H1 (cell line): ENCODE measurements at regions not wholly inside any gene's neighbourhood (a gene's known extent, or its start where the extent isn't known, plus 50 kb on each side); places are given as distances from the start of the nearest gene placed in this dataset.
"Not testable (repeated sequence)": the region's sequence is repeated elsewhere in the genome, so short reads cannot be mapped to it uniquely, and the experiment has no call there.

ENCODE experiments used
- CTCF ChIA-PET: fragments of 300-600 bp; sonication (Branson Sonifier 250); formaldehyde crosslinking; loops from one replicate; lab custom pipeline; 2021; ENCODE audit not compliant: partially characterized antibody; lab: Charles Lee
- POLR2A ChIA-PET: fragments of 300-600 bp; sonication (Branson Sonifier 250); formaldehyde crosslinking; loops from one replicate; lab custom pipeline; 2021; ENCODE audit warnings: inconsistent platforms; ENCODE audit not compliant: partially characterized antibody; lab: Charles Lee
- DNase-seq, 2 experiments: peaks; one replicate each; pipeline versions ENCODE4 v3.0.0 to v3.0.0-alpha.2; 2010 to 2022; ENCODE audit warnings: low spot score in 2 of 2, low read depth in 1 of 2, mixed read lengths in 1 of 2
- FAIRE-seq: peaks from 2 replicates; lab custom pipeline; 2011; peaks lifted over from hg19 to GRCh38; lab: Jason Lieb, UNC
- H2AFZ ChIP-seq: 2 replicates; pipeline ENCODE4 v1.8.1; 2012; ENCODE audit warnings: low read length, inconsistent platforms
- H2AK5ac ChIP-seq: 2 replicates; pipeline ENCODE4 v1.6.1; 2013; ENCODE audit warnings: low read depth, low read length
- H2BK120ac ChIP-seq: replicated peaks from 2 replicates; pipeline ENCODE3; 2013; ENCODE audit warnings: low read depth, low read length, inconsistent platforms
- H2BK12ac ChIP-seq: 2 replicates; pipeline ENCODE4 v1.6.1; 2013; ENCODE audit warnings: low read depth, low read length
- H2BK15ac ChIP-seq: 2 replicates; pipeline ENCODE4 v1.6.1; 2013; ENCODE audit warnings: low read length
- H2BK20ac ChIP-seq: 2 replicates; pipeline ENCODE4 v1.6.1; 2013; ENCODE audit warnings: low read length
- H2BK5ac ChIP-seq: 2 replicates; pipeline ENCODE4 v1.6.1; 2013; ENCODE audit warnings: low read depth, low read length
- H3K14ac ChIP-seq: 2 replicates; pipeline ENCODE4 v1.6.1; 2013; ENCODE audit warnings: inconsistent platforms; ENCODE audit not compliant: insufficient read length
- H3K18ac ChIP-seq: 2 replicates; pipeline ENCODE4 v1.6.1; 2013; ENCODE audit warnings: low read length; ENCODE audit errors: extremely low read depth
- H3K23ac ChIP-seq: 2 replicates; pipeline ENCODE4 v1.6.1; 2013; ENCODE audit warnings: inconsistent platforms; ENCODE audit not compliant: insufficient read length
- H3K23me2 ChIP-seq: 2 replicates; pipeline ENCODE4 v1.6.1; 2013; ENCODE audit warnings: low read depth, low read length
- H3K27ac ChIP-seq: 2 replicates; pipeline ENCODE4 v1.6.1; 2011; ENCODE audit warnings: low read depth, low read length, inconsistent platforms
- H3K27me3 ChIP-seq, 4 experiments: replicated peaks in 1 of 4; 1 replicate in 1 of 4; 2 replicates in 3 of 4; pipeline versions ENCODE4 v1.6.1 to v1.8.1; 2011 to 2013; ENCODE audit warnings: low read length in 3 of 4, mild to moderate bottlenecking in 3 of 4, inconsistent platforms in 2 of 4, mixed read lengths in 2 of 4, moderate library complexity in 1 of 4; ENCODE audit not compliant: control insufficient read depth in 3 of 4, insufficient read depth in 3 of 4; ENCODE audit errors: extremely low read depth in 1 of 4
- H3K36me3 ChIP-seq, 4 experiments: 2 replicates each; pipeline versions ENCODE4 v1.6.1 to v1.8.1; 2011 to 2013; ENCODE audit warnings: mild to moderate bottlenecking in 4 of 4, low read length in 3 of 4, moderate library complexity in 2 of 4, control low read depth in 1 of 4, inconsistent platforms in 1 of 4; ENCODE audit not compliant: insufficient read depth in 4 of 4, control insufficient read depth in 2 of 4
- H3K4ac ChIP-seq: replicated peaks from 2 replicates; pipeline ENCODE3; 2013; ENCODE audit warnings: low read length, low read depth, mixed read lengths, inconsistent platforms; ENCODE audit not compliant: insufficient read length
- H3K4me1 ChIP-seq, 4 experiments: replicated peaks in 1 of 4; 1 replicate in 1 of 4; 2 replicates in 3 of 4; pipeline versions ENCODE4 v1.6.1 to v1.8.1; 2011 to 2013; ENCODE audit warnings: low read length in 3 of 4, inconsistent platforms in 2 of 4, mixed read lengths in 1 of 4; ENCODE audit not compliant: insufficient read depth in 4 of 4, control insufficient read depth in 3 of 4
- H3K4me2 ChIP-seq, 2 experiments: 2 replicates each; pipeline versions ENCODE4 v1.6.1 to v1.8.1; 2011 to 2013; ENCODE audit warnings: low read depth in 2 of 2, low read length in 2 of 2, control low read depth in 1 of 2, inconsistent platforms in 1 of 2, mild to moderate bottlenecking in 1 of 2; ENCODE audit not compliant: insufficient read depth in 1 of 2
- H3K4me3 ChIP-seq, 4 experiments: fragments of 200-600, 300-600 bp in 1 of 4; sonication (generic), shearing (Covaris generic), sonication (Bioruptor Twin) in 1 of 4; 2 replicates each; pipeline versions ENCODE4 v1.5.1 to v1.8.1; 2011 to 2016; ENCODE audit warnings: low read length in 4 of 4, low read depth in 3 of 4, control low read depth in 2 of 4, inconsistent platforms in 2 of 4, mild to moderate bottlenecking in 2 of 4, mixed read lengths in 1 of 4, moderate library complexity in 1 of 4; ENCODE audit not compliant: insufficient read depth in 2 of 4; ENCODE audit errors: extremely low read depth in 1 of 4
- H3K56ac ChIP-seq: replicated peaks from 2 replicates; pipeline ENCODE3; 2013; ENCODE audit warnings: low read depth, mild to moderate bottlenecking, mixed read lengths, low read length, inconsistent platforms; ENCODE audit not compliant: insufficient read length
- H3K79me1 ChIP-seq: 2 replicates; pipeline ENCODE4 v1.6.1; 2013; ENCODE audit warnings: low read depth, low read length, control low read depth
- H3K79me2 ChIP-seq, 2 experiments: 2 replicates each; pipeline versions ENCODE4 v1.6.1 to v1.8.1; 2012 to 2013; ENCODE audit warnings: low read length in 2 of 2, mild to moderate bottlenecking in 2 of 2, inconsistent platforms in 1 of 2; ENCODE audit not compliant: insufficient read depth in 2 of 2, control insufficient read depth in 1 of 2
- H3K9ac ChIP-seq, 4 experiments: replicated peaks in 1 of 4; 1 replicate in 1 of 4; 2 replicates in 3 of 4; pipeline versions ENCODE4 v1.6.1 to v1.8.1; 2011 to 2013; ENCODE audit warnings: low read depth in 3 of 4, low read length in 3 of 4, control low read depth in 2 of 4, mild to moderate bottlenecking in 2 of 4, moderate library complexity in 2 of 4, inconsistent platforms in 1 of 4; ENCODE audit errors: extremely low read depth in 1 of 4
- H3K9me3 ChIP-seq, 2 experiments: 2 replicates each; pipeline versions ENCODE4 v1.6.1 to v1.8.1; 2012 to 2013; ENCODE audit warnings: mild to moderate bottlenecking in 2 of 2, moderate library complexity in 2 of 2, control low read depth in 1 of 2, inconsistent platforms in 1 of 2, low read depth in 1 of 2, low read length in 1 of 2, mixed read lengths in 1 of 2; ENCODE audit not compliant: insufficient read depth in 2 of 2
- H4K20me1 ChIP-seq, 2 experiments: replicated peaks in 1 of 2; 2 replicates each; pipeline versions ENCODE3 to v1.8.1; 2011 to 2013; ENCODE audit warnings: inconsistent platforms in 2 of 2, low read length in 2 of 2, mild to moderate bottlenecking in 1 of 2; ENCODE audit not compliant: insufficient read depth in 2 of 2, control insufficient read depth in 1 of 2
- H4K5ac ChIP-seq: 2 replicates; pipeline ENCODE4 v1.6.1; 2013; ENCODE audit warnings: low read length, low read depth, mixed read lengths, inconsistent platforms; ENCODE audit not compliant: insufficient read length
- H4K8ac ChIP-seq: 2 replicates; pipeline ENCODE4 v1.8.0; 2013; ENCODE audit warnings: mild to moderate bottlenecking, moderate library complexity, low read length, inconsistent platforms; ENCODE audit not compliant: insufficient read depth; ENCODE audit errors: extremely low read depth
- H4K91ac ChIP-seq: replicated peaks from 2 replicates; pipeline ENCODE3; 2013; ENCODE audit warnings: low read length, mixed read lengths, inconsistent platforms; ENCODE audit not compliant: insufficient read length
- WGBS, 2 experiments: shearing (Covaris generic) in 1 of 2; methylation state at CpG; one replicate each; pipeline versions ENCODE4 v1.1.6 to v1.1.7; 2013 to 2015; ENCODE audit warnings: low lambda C conversion rate in 2 of 2, mixed read lengths in 2 of 2, inconsistent platforms in 1 of 2, low coverage in 1 of 2, missing lambda C conversion rate in 1 of 2; ENCODE audit not compliant: insufficient replicate concordance in 2 of 2, insufficient coverage in 1 of 2, insufficient read length in 1 of 2; ENCODE audit errors: extremely low coverage in 1 of 2, missing lambda C conversion rate in 1 of 2; 5-methylcytosine and 5-hydroxymethylcytosine counted together

DNA sequence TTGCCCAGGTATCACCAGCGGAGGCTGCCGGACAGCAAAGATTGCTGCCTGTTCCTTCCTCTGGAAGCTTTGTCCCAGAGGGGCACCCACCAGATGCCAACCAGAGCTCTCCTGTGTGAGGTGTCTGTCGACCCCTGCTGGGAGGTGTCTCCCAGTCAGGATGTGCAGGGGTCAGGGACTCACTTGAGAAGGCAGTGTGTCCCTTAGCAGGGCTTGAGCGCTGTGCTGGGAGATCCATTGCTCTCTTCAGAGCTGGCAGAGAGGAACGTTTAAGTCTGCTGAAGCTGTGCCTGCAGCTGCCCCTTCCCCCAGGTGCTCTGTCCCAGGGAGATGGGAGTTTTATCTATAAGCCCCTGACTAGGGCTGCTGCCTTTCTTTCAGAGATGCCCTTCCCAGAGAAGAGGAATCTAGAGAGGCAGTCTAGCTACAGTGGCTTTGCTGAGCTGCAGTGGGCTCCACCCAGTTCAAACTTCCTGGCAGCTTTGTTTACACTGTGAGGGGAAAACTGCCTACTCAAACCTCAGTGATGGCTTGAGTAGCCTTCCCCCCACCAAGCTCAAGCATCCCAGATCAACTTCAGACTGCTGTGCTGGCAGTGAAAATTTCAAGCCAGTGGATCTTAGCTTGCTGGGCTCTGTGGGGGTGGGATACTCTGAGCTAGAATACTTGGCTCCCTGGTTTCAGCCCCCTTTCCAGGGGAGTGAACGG is 325.4 kb downstream of the SPATA31A1 start:
- POLR2A ChIA-PET, H3K4me1 ChIP-seq, H3K79me2 ChIP-seq, H3K27me3 ChIP-seq, H2BK12ac ChIP-seq, H4K8ac ChIP-seq, H4K20me1 ChIP-seq, H2BK120ac ChIP-seq, H4K91ac ChIP-seq, H3K23me2 ChIP-seq, H3K9me3 ChIP-seq, H3K56ac ChIP-seq, H2BK20ac ChIP-seq, CTCF ChIA-PET, H4K5ac ChIP-seq, H3K36me3 ChIP-seq, H3K4me3 ChIP-seq, H2BK15ac ChIP-seq, H3K18ac ChIP-seq, H2AFZ ChIP-seq, H3K4ac ChIP-seq, H2BK5ac ChIP-seq, FAIRE-seq, H3K27ac ChIP-seq, H3K4me2 ChIP-seq, H3K79me1 ChIP-seq, H3K9ac ChIP-seq, H3K14ac ChIP-seq, DNase-seq, H3K23ac ChIP-seq, H2AK5ac ChIP-seq: not testable (repeated sequence)
- WGBS, 2 experiments, result no CpG with 5 or more reads among the region's 6 CpGs

DNA sequence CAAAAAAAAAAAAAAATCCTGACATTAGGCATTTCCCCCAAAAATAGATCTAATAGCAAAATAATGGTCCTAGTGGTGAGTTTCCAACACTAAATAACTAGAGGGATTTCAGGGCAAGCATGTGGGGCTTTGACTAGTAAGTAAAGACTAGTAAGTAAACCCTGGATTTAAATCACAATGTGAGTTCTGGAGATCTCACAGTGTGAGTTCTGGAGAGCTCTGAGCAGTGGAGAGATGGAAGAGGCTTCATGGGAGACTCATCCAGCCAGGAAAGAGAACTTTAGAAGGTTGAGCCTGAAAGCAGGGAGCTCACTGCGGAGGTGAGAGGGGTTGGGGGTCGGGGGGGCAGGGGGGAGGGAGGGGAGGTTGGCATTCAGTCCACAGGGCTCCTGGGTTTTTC is 373.4 kb downstream of the SPATA31A1 start:
- H3K23me2 ChIP-seq, H2BK120ac ChIP-seq, H3K79me2 ChIP-seq, H3K4ac ChIP-seq, H4K91ac ChIP-seq, H3K18ac ChIP-seq, H2BK12ac ChIP-seq, H4K20me1 ChIP-seq, H2BK20ac ChIP-seq, H3K9ac ChIP-seq, H3K27me3 ChIP-seq, H3K4me2 ChIP-seq, H2BK15ac ChIP-seq, H3K14ac ChIP-seq, H3K23ac ChIP-seq, H4K8ac ChIP-seq, H3K36me3 ChIP-seq, FAIRE-seq, H3K4me1 ChIP-seq, DNase-seq, H2AFZ ChIP-seq, H3K27ac ChIP-seq, POLR2A ChIA-PET, H3K9me3 ChIP-seq, CTCF ChIA-PET, H3K4me3 ChIP-seq, H3K79me1 ChIP-seq, H4K5ac ChIP-seq, H3K56ac ChIP-seq, H2AK5ac ChIP-seq, H2BK5ac ChIP-seq: not testable (repeated sequence)
- WGBS, 2 experiments, result no CpG with 5 or more reads among the region's 2 CpGs
